ENCODE measurements at regions not wholly inside any gene's neighbourhood (a gene's known extent, or its start where the extent isn't known, plus 50 kb on each side); places are given as distances from the start of the nearest gene placed in this dataset.

- no peaks in the 10 kb centered on the region for H3K4me1 ChIP-seq
- no peaks in the 10 kb centered on the region for H3K9me3 ChIP-seq
- H3K27me3 ChIP-seq (ENCODE audit: insufficient read depth in 3 of 3, low read length in 2 of 3): no peaks in the 10 kb centered on the region
- H3K4me3 ChIP-seq: no peak overlapping the region
- DNase-seq (no peak), ATAC-seq (no peak)
- TF ChIP-seq CTCF (IDR thresholded peaks at IDR 0.05): no peak
- intact Hi-C loops (cut with DNase I): no loop called here
- H3K36me3 ChIP-seq (ENCODE audit: insufficient read depth in 1 of 2, low read depth in 1 of 2): no peaks in the 10 kb centered on the region
- 42 to 48% (median 45%) methylated on average over 4 of the region's 4 CpGs for whole genome bisulfite sequencing, 3 donors
- H3K27ac ChIP-seq: no peak overlapping the region
These were observed 373.2 kb downstream of the PCDH17 start for GRCh38 chr13:58004751-58005150.

GRCh38 chr13:58018020-58018419 lies 386.5 kb downstream of the PCDH17 start:
- Histone ChIP-seq H3K27ac (no peak overlapping the region), H3K36me3 (ENCODE audit: insufficient read depth in 1 of 2, low read depth in 1 of 2) (no peaks in the 10 kb centered on the region), H3K4me1 (no peaks in the 10 kb centered on the region), H3K4me3 (no peak overlapping the region), H3K27me3 (ENCODE audit: insufficient read depth in 3 of 3, low read length in 2 of 3) (no peaks in the 10 kb centered on the region), H3K9me3 (no peaks in the 10 kb centered on the region)
- TF ChIP-seq CTCF (IDR thresholded peaks at IDR 0.05): no peak
- WGBS, 3 donors: 86 to 91% (median 87%) methylated on average over 4 of the region's 4 CpGs
- intact Hi-C loops (cut with DNase I): no loop called here
- ATAC-seq (no peak), DNase-seq (no peak)

- H3K36me3 ChIP-seq (ENCODE audit: insufficient read depth in 1 of 2, low read depth in 1 of 2): no peaks in the 10 kb centered on the region
- TF ChIP-seq CTCF (IDR thresholded peaks at IDR 0.05): no peak
- 56 to 63% (median 60%) methylated on average over 1 of the region's 1 CpG for WGBS, 3 donors
- DNase-seq: no peak
- H3K4me1 ChIP-seq: no peaks in the 10 kb centered on the region
- H3K27me3 ChIP-seq (ENCODE audit: insufficient read depth in 3 of 3, low read length in 2 of 3): no peaks in the 10 kb centered on the region
- intact Hi-C loops (cut with DNase I): no loop called here
- no peak overlapping the region for H3K27ac ChIP-seq
- no peak overlapping the region for H3K4me3 ChIP-seq
- no peak for ATAC-seq
- H3K9me3 ChIP-seq: no peaks in the 10 kb centered on the region
These were observed 387.3 kb downstream of the PCDH17 start for GRCh38 chr13:58018865-58019264.

GRCh38 chr13:58024103-58024502 lies 392.6 kb downstream of the PCDH17 start:
- H3K4me3 ChIP-seq: no peak overlapping the region
- H3K9me3 ChIP-seq: no peaks in the 10 kb centered on the region
- no peak for TF ChIP-seq CTCF (IDR thresholded peaks at IDR 0.05)
- 91 to 94% (median 92%) methylated on average over 7 of the region's 7 CpGs for WGBS, 3 donors
- intact Hi-C loops (cut with DNase I): no loop called here
- H3K36me3 ChIP-seq (ENCODE audit: insufficient read depth in 1 of 2, low read depth in 1 of 2): no peaks in the 10 kb centered on the region
- H3K27ac ChIP-seq: no peak overlapping the region
- no peaks in the 10 kb centered on the region for H3K27me3 ChIP-seq (ENCODE audit: insufficient read depth in 3 of 3, low read length in 2 of 3)
- no peaks in the 10 kb centered on the region for H3K4me1 ChIP-seq
- DNase-seq (peak in 1 of 2 donors; percentile 23), ATAC-seq (no peak)

GRCh38 chr13:58025821-58026220 lies 394.3 kb downstream of the PCDH17 start:
- WGBS, 3 donors: 31 to 50% (median 42%) methylated on average over 1 of the region's 1 CpG
- DNase-seq (no peak), ATAC-seq (no peak)
- H3K4me3 ChIP-seq: no peak overlapping the region
- H3K27ac ChIP-seq: no peak overlapping the region
- H3K4me1 ChIP-seq: no peaks in the 10 kb centered on the region
- no peaks in the 10 kb centered on the region for H3K9me3 ChIP-seq
- no peak for TF ChIP-seq CTCF (IDR thresholded peaks at IDR 0.05)
- intact Hi-C loops (cut with DNase I): no loop called here
- no peaks in the 10 kb centered on the region for H3K36me3 ChIP-seq (ENCODE audit: insufficient read depth in 1 of 2, low read depth in 1 of 2)
- H3K27me3 ChIP-seq (ENCODE audit: insufficient read depth in 3 of 3, low read length in 2 of 3): no peaks in the 10 kb centered on the region

All from psoas muscle (tissue), 7 donors.